Anterior cingulate cortex (tissue), 58 donors: ENCODE measurements at regions not wholly inside any gene's neighbourhood (a gene's known extent, or its start where the extent isn't known, plus 50 kb on each side); places are given as distances from the start of the nearest gene placed in this dataset.
"Not testable (repeated sequence)": the region's sequence is repeated elsewhere in the genome, so short reads cannot be mapped to it uniquely, and the experiment has no call there.

Experiments used
- DNase-seq, 58 donors: peaks; one replicate each; lab custom pipeline; 2025; lab: John Stamatoyannopoulos, UW

GRCh38 chr7:132030883-132031282, 474.5 kb upstream of the PODXL start:
- DNase-seq = no peak

- peak in 50 of 58 donors; percentile 3 to 80 (median 30) for DNase-seq
Measured at GRCh38 chr7:132030086-132030568, 473.7 kb upstream of the PODXL start.

- DNase-seq = peak in 4 of 58 donors; percentile 46 to 65 (median 53)
Measured at GRCh38 chr7:132029369-132030085, 473.1 kb upstream of the PODXL start.

GRCh38 chr7:132028144-132028920, 471.9 kb upstream of the PODXL start:
- no peak for DNase-seq

GRCh38 chr7:132024290-132024689, 467.9 kb upstream of the PODXL start:
- DNase-seq = no peak

GRCh38 chr7:132023466-132023865, 467.0 kb upstream of the PODXL start:
- peak in 2 of 58 donors; percentile 13 to 17 for DNase-seq

- DNase-seq = no peak
Measured at GRCh38 chr7:132022188-132022587, 465.8 kb upstream of the PODXL start.

- DNase-seq = peak in 1 of 58 donors; percentile 6
Measured at GRCh38 chr7:132019703-132020102, 463.3 kb upstream of the PODXL start.

- no peak for DNase-seq
Measured at GRCh38 chr7:132009778-132010177, 453.4 kb upstream of the PODXL start.

- peak in 19 of 58 donors; percentile 3 to 45 (median 6) for DNase-seq
Measured at GRCh38 chr7:132004529-132004928, 448.1 kb upstream of the PODXL start.

GRCh38 chr7:132002343-132002968, 446.0 kb upstream of the PODXL start:
- no peak for DNase-seq

GRCh38 chr7:132001146-132001545, 444.7 kb upstream of the PODXL start:
- no peak for DNase-seq

- no peak for DNase-seq
Measured at GRCh38 chr7:131999193-131999592, 442.8 kb upstream of the PODXL start.

GRCh38 chr7:131995324-131995723, 438.9 kb upstream of the PODXL start:
- DNase-seq = no peak

- DNase-seq = not testable (repeated sequence)
Measured at GRCh38 chr7:131981069-131981468, 424.6 kb upstream of the PODXL start.

- not testable (repeated sequence) for DNase-seq
Measured at GRCh38 chr7:131978118-131978517, 421.7 kb upstream of the PODXL start.

GRCh38 chr7:131976411-131976810, 420.0 kb upstream of the PODXL start:
- DNase-seq = no peak

- no peak for DNase-seq
Measured at GRCh38 chr7:131974671-131975070, 418.2 kb upstream of the PODXL start.

GRCh38 chr7:131972251-131972650, 415.8 kb upstream of the PODXL start:
- no peak for DNase-seq

GRCh38 chr7:131970602-131971001, 414.2 kb upstream of the PODXL start:
- DNase-seq = no peak

- no peak for DNase-seq
Measured at GRCh38 chr7:131969560-131969959, 413.1 kb upstream of the PODXL start.
